ENCODE measurements at regions not wholly inside any gene's neighbourhood (a gene's known extent, or its start where the extent isn't known, plus 50 kb on each side); places are given as distances from the start of the nearest gene placed in this dataset.
"Not testable (repeated sequence)": the region's sequence is repeated elsewhere in the genome, so short reads cannot be mapped to it uniquely, and the experiment has no call there.

DNA sequence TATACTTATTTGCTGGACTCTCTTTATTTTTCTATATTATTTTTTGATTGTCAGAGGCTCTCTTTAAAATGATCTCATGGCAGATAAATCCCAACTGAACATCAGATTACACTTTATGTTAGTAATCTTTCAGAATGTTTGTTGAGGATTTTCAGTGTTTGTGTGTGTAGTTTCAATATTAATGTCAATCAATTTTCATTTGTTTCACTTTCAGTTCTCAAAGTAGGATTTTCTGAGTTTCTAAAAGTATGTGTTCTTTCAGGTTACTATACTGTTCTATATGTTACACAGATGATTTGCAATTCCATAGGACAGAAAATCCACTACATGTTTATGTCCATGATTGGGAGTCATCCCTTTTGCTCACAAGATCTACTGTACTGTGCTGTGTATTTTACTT is 311.9 kb upstream of the POT1 start:
- no peak for DNase-seq

DNA sequence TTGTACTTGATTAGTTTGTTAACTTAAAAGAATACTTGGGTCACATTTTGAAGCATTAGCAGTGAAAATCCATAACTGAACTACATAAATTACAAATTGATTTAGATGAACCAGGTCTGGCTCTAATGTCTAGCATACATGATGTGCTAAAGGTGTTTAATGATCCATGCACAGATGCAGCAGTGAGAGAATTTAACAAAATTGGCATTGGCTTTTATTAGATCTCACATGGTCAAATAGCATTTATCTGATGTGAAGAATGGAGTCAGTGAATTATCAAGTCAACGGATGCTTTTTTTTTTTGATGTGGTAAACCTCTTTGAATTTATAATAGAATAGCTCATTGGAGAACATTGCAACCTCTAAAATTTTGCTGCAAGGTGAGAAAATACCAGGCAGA is 293.0 kb upstream of the POT1 start:
- DNase-seq: no peak

DNA sequence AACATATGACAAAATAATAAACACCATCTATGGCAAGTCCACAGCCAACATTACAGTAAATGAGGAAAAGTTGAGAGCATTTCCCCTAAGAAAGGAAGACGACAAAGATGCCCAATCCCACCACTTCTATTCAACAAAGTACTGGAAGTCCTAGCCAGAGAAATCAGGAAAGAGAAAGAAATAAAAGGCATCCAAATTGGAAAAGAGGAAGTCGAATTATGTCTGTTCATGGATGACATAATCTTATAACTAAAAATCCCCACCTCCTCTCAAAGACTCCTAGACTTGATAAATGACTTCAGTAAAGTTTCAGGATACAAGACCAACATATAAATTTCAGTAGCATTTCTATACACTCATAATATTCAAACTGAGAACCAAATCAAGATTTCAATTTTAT is 288.5 kb upstream of the POT1 start:
- DNase-seq: no peak

DNA sequence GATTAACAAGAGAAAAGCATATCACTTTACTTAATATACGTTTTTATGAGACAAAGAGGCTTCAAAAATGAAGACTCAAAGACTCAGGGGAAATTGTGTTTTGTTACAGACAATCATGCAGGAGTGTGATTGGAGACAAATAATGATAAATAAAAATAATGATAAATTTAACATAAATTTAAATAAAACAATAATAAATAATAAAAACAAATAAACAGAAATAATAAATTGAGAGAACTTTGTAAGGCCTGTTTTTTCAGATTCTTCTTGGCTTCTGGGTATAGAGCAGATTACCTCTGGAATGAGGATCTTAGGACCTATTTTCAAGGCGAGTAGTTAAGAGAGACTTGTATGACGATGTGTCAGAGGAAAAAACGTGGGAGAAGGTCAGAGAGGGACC is 271.4 kb upstream of the POT1 start:
- no peak for DNase-seq

DNA sequence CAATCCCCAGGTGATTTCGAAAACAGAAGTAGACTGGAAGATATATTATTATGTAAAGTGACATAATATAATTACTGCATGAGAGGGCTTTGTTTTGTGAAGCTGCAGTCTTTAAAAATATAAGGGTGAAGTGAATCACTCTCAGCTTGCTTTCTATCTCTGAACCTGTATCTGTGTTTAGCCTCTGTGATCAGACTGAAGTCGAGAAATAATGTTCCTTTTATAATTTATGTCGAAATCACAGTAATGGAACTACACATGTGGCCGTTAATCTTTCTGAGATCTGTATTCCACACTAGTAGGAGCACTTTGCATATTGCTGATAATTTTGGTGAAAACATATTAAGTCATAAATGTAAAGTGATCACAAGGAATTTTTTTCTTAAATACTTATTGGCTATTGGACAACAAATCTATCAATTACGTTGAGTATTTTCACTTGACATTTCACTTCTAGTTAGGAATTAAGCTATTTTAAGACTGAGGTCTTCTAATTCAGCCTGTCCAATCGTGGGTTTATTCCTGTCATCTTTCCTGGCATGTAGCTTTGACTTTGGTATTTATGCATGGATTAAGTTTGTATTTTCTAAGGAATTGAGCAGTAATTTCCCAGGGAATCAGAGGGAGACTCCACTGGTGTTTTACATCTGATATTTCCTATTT is 268.2 kb upstream of the POT1 start:
- DNase-seq: no peak

DNA sequence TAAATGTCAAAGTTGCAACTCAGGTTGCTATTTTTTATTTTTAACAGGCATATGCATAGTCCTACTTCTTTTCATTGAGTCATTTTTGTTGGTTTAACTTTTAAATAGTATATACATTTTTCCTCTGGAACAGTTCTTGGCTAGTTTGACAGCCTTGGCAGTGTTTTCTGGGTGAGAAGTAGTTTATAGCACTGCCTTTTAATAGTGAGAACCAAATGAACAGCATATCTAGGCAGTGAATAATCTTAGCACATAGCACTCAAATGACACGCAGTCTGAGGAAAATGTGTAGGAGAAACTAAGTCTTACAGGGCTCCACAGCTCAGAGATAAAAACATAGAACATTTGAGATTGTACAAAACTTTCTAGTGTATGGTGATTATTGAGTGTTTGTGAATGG is 265.5 kb upstream of the POT1 start:
- no peak for DNase-seq

DNA sequence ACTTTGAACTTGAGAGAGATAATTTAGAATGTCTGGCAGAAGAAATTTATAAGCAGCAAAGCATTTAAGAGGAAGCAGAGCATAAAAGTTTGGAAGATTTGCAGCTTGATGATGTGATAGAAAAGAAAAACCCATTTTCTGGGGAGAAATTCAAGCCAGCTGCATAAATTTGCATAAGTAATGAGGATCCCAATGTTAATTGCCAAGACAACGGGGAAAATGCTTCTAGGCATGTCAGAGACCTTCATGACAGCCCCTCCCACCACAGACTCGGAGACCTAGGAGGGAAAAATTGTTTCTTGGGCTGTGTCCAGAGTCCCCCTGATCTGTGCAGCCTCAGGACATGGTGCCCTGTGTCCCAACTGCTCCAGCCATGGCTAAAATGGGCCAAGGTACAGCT is 263.6 kb upstream of the POT1 start:
- no peak for DNase-seq

DNA sequence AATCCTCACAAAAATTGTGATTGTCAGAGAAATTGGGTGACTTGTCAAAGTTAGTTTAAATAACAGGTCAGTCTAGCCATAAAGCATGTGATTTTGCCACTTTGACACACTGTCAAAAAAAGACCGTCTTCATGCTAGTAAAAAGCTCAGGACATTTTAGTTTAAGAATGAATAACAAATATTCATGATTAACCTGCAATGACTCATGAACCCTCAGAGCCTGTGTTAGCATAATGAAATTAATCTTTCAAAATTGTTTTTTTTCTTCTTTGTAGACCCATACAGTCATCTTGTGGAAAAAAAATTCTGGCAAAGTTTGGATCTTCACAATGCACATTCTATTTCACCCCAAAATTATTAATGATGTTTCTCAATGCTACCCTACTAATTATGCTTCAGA is 255.2 kb upstream of the POT1 start:
- DNase-seq: no peak

DNA sequence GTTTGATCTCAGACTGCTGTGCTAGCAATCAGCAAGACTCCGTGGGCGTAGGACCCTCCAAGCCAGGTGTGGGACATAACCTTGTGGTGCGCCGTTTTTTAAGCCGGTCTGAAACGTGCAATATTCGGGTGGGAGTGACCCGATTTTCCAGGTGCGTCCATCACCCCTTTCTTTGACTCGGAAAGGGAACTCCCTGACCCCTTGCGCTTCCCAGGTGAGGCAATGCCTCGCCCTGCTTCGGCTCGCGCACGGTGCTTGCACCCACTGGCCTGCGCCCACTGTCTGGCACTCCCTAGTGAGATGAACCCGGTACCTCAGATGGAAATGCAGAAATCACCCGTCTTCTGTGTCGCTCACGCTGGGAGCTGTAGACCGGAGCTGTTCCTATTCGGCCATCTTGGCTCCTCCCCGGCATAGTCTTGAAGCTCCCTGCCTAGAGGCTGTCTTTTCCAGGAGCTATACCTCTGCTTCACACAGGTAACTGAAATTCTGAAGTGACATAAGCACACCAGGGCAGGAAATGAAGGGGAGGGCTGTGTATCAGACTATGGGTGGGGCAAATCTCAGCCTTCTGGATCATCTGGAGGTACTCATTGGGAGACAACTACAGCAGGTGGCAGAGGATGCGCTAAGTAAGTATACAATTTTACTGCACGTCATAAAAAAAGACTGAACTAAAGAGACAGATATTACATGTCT is 252.1 kb upstream of the POT1 start:
- not testable (repeated sequence) for DNase-seq

DNA sequence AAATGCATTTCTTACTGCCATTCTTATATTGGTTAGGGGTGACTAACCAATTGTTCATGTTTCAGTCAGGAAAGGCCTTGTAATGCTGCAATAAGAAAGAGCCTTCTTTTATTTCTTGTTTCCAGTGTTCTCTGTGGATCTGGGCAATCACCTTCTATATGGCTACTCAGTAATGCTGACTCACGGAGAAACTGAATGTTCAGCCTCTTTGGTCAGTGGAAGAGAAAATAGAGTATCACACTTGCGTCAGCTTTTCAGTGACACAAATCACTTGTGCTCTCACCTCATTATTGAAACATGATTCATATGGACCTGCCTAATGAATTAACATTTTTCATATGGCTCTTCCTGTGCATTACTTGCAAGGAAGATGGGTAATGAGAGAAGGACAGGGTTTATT is 243.9 kb upstream of the POT1 start:
- no peak for DNase-seq

DNA sequence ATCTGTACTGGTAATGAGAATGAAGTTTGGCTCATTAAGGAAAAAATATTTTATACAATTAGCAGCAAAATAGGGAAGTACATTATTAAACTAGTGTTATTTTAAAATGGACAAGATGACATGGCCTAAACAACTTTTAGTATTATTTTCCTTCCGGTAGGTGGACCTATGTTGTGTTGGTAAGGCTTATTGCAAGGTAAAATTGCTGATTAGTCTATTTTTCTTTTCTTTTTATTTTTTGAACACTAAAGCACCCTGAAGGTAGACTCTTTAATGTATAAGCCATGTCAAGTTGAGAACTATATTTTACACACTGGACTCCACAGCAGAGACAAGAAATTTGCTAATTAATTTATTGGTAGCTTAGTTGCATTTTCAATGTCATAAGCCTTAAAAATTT is 239.5 kb upstream of the POT1 start:
- no peak for DNase-seq

DNA sequence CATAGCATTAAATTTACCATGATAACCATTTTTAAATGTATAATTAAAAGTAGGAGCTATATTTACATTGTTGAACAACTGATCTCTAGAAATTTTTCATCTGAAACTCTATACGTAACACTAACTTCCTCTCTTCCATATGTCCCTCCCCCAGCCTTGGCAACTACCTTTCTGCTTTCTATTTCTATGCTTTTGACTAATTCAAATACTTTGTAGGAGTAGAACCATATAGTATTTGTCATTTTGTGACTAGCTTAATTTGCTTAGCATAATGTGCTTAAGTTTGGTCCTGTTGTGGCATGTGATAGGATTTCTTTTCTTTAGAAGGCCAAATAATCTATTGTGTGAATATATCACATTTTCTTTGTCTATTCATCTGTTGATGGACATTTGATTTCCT is 225.3 kb upstream of the POT1 start:
- DNase-seq: no peak

DNA sequence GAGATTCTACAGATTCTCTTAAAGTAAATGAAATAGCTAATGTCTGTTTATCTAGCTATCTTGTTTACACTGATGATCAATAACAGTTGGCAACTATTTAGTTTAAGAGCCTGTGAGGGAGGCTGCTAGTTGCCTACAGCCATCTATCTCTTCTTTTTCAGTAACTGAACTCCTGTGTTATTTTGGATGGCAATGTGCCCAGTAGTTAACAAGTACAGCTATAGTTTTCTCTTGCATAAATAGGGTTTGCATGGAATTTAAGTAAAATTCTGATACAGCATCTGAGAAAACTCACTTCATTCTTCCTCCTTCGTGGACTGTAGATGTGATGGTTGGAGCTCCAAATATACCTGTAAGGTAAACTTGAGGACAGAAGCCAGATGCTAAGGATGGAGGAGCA is 219.5 kb upstream of the POT1 start:
- no peak for DNase-seq

DNA sequence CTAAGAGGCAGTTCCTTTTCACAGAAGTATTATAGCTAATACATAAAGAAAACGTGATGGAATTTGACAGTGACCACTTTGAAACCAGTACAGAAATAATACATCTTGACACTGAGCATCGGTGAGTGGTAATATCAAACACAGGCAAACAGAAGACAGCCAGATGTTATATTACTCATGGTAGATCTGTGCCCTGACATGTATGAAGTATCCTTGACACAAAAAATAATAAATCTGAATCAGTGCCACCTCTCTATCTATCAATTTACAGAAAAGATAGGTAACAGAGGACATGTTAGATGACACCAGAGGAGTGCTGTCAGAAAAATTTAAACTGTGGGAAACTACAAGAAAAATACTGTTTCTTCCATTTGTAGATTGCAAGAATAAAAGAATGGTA is 217.4 kb upstream of the POT1 start:
- DNase-seq: no peak

DNA sequence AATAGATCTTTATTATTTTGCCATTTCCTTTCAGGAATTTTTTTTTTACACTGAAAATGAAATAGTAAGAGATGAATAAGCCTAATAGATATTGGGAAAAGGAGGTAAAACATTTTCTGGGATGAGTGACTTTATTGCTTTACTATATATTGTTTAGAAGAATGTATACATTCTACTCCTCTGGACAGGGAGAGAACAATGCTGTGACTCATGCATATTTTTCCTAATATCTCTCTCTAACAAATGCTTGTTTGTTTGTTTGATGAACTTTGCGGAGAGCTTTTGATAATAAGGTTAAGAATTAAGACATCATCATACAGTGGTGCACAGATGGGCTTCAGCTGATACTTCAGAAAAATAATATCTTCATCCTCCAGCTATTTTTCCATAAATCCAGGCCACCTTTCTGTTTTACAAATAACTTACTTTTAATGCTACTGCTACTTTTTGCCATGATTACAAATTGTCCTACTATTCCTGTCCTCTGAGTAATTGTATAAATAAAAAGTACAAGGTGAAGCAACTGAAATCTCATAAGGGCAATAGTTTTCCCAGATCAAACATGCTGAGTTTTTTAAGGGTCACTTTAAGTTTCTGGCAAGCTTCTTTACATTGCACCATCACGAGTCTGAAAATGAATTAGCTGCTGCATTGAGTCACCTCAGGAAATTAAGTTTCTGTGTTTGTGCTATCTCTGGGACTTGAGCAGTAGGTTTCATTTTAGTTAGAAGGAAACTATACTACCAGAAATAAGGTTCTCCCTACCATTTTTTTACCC is 207.3 kb upstream of the POT1 start:
- no peak for DNase-seq

DNA sequence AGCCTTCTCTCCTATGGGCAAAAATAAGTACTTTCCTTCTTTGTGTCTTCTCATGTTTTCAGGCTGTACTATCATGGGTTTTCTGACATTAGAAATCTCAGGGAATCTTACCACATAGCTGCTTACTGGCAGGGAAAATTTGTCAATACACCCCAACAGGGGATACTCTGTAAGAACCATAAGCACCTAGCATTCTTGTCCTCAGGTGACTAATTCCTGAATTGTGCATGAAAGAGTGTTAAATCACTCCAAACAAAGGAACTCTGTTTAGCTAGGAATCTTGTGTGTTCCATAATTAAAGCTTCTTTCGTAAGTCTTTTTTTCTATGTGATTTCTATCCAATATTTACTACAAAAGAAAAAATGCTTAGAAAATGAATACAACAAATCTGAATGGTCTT is 206.7 kb upstream of the POT1 start:
- DNase-seq: no peak

DNA sequence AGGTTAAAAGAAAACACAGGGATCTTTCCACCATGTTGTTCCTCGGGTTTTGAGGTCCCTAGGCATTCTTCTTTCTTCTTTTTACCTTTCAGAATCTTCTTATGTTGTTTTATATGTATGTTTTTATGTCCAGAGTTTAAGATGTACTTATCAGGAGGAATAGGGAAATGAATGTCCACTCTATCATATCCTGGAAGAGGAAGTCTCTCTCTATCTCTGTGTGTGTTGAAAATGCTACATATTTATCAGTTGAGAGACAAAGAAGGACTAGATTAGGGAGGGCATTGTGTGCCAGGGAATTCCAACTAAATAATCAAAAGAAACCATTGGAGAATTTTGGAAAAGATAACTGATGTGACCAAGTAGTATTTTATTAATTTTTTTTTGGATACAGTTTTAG is 200.5 kb upstream of the POT1 start:
- DNase-seq: no peak

DNA sequence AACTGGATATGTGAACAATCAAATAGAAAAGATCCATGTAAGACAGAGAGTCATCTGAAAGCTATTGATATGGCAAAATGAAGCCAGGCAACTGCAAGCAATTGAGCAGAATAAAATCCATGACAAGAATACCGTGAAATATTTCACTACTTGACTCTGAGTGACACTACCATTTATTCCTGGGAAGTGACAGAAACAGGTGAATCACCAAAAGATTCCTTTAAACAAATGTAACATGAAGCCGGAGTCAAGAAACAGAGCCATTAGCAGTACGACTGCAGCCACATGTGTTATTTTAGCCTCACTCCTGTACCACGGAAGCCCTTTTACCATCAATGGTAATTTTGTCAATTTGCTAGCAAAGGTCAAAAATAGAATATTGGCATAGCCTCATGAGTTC is 197.7 kb upstream of the POT1 start:
- no peak for DNase-seq

DNA sequence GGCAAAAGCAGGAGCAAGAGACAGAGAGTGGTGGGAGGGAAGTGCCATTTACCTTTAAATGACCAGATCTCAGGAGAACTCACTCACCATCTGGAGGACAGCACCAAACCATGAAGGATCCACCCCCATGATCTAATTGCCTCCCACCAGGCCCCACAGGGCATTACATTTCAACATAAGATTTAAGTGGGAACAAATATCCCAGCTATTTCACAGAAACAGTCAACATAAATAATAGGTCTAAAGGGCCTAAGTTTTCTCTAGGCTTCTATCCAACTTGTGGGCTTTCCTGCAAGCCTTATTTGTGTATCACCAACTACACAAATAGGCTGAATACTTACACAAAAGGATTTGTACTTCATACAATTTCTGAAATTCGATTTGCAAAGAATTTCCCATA is 196.8 kb upstream of the POT1 start:
- DNase-seq: no peak

DNA sequence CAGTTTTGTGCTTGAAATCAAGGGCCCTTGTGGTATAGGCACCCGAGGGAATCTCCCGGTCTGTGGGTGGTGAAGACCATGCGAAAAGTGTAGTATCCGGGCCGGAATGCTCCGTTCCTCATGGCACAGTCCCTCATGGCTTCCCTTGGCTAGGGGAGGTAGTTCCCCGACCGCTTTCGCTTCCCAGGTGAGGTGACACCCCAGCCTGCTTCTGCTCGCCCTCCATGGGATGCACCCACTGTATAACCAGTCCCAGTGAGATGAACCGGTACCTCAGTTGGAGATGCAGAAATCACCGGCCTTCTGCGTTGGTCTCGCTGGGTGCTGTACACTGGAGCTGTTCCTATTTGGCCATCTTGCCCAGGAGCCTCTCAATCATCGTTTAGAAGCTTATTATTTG is 195.7 kb upstream of the POT1 start:
- no peak for DNase-seq

DNA sequence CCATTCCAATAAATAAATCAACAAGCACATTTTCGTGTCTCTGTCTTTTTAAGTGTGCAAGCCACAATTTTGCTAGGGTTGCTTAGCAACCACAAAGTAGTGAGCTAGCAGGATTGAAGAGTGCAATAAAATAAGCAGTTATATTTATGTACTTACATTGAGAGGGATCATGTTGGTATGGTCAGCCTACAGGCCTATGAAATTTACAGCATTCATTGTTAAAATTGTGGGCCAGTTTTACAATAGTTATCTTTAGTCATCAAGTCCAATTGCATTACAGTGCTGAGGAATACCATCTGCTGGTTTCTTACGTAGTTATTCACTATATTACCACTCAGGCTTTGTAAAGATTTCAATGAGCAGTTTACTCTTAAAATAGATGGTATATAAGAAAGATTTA is 192.5 kb upstream of the POT1 start:
- DNase-seq: peak in 1 of 2 experiments; percentile 45

DNA sequence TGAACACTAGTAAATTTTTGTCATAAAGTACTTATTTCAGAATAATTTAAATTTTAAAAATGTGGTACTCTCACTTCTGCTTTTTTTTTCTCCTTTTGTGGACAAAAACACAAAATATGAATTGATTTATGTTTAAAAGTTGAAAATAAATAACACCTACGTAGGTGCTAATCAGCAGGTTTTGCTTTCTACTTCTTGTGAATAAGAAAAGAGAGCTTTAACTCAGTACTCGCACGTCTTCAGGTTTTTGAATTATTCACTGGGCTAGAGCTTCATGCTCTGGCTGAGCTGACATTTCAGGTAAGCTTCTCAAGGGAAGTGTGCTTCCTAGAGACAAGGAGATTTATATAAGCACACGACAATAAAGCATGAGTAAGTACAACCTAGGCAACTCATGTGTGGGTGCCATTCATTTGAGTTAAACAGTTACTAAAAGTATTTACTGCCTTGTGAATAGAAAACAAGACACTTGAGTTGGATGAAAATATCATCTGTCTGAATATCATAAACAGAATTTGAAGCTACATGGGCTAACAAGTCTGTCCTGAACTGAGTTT is 190.0 kb upstream of the POT1 start:
- DNase-seq: no peak

DNA sequence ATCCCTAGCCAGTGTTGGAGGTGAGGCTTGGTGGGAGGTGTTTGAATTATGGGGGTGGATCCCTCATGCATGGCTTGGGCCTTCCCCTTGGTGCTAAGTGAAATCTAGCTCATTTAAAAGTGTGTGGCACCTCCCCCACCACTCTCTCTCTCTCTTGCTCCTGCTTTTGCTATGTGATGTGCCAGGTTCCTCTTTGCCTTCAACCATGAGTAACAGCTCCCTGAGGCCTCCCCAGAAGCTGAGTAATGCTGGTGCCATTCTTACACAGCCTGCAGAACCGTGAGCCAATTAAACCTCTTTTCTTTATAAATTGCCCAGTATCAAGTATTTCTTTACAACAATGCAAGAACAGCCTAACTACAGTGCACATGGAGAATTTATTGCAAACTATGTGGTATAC is 188.8 kb upstream of the POT1 start:
- no peak for DNase-seq

DNA sequence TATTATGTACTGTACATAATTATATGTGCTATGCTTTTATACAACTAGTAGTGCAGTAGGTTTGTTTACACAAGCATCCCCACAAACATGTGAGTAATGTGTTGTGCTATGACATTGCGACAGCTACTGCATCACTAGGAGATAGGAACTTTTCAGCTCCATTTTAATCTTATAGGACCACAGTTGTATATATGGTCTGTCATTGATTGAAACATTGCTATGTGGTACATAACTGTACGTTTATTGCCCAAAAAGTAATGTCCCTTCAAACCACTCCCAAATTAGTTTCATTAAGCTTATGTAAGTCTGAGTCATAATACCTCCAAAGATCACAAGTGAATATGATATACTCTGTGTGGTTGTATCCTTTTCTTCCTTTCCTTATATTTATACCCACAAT is 183.2 kb upstream of the POT1 start:
- DNase-seq: no peak
